DOHH2 (cell line): ENCODE measurements at regions not wholly inside any gene's neighbourhood (a gene's known extent, or its start where the extent isn't known, plus 50 kb on each side); places are given as distances from the start of the nearest gene placed in this dataset.

ENCODE experiments used
- EZH2phosphoT487 ChIP-seq: fragments of 200-600 bp; sonication (generic); IDR thresholded peaks from 2 replicates; pipeline ENCODE4 v1.6.1; 2017; ENCODE audit warnings: borderline replicate concordance, mild to moderate bottlenecking, antibody characterized with exemption, low read length, moderate library complexity, mixed read lengths
- TF ChIP-seq, protein P1 (sequence below): fragments of 200-600 bp; sonication (generic); IDR thresholded peaks from one replicate; pipeline ENCODE4 v1.5.1; 2014; ENCODE audit warnings: antibody characterized with exemption, mild to moderate bottlenecking, low read depth, low read length; ENCODE audit not compliant: poor library complexity, severe bottlenecking

GRCh38 chr12:28025821-28026505, 53.4 kb upstream of the PTHLH start:
- TF ChIP-seq, protein P1, sequence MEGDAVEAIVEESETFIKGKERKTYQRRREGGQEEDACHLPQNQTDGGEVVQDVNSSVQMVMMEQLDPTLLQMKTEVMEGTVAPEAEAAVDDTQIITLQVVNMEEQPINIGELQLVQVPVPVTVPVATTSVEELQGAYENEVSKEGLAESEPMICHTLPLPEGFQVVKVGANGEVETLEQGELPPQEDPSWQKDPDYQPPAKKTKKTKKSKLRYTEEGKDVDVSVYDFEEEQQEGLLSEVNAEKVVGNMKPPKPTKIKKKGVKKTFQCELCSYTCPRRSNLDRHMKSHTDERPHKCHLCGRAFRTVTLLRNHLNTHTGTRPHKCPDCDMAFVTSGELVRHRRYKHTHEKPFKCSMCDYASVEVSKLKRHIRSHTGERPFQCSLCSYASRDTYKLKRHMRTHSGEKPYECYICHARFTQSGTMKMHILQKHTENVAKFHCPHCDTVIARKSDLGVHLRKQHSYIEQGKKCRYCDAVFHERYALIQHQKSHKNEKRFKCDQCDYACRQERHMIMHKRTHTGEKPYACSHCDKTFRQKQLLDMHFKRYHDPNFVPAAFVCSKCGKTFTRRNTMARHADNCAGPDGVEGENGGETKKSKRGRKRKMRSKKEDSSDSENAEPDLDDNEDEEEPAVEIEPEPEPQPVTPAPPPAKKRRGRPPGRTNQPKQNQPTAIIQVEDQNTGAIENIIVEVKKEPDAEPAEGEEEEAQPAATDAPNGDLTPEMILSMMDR, result no peak
- no peak for TF ChIP-seq EZH2phosphoT487
